Smooth muscle cell (in vitro differentiated cells): ENCODE measurements at regions not wholly inside any gene's neighbourhood (a gene's known extent, or its start where the extent isn't known, plus 50 kb on each side); places are given as distances from the start of the nearest gene placed in this dataset.
"Not testable (repeated sequence)": the region's sequence is repeated elsewhere in the genome, so short reads cannot be mapped to it uniquely, and the experiment has no call there.

Source experiments
- DNase-seq: peaks from one replicate; lab custom pipeline; 2025; ENCODE audit not compliant: unreplicated experiment; lab: John Stamatoyannopoulos, UW
- H2AFZ ChIP-seq: fragments of 200-600 bp; sonication (generic); 2 replicates; pipeline ENCODE4 v1.6.0; 2016; ENCODE audit warnings: antibody characterized with exemption, low read depth, mild to moderate bottlenecking
- H3F3A ChIP-seq: fragments of 200-600 bp; sonication (generic); 2 replicates; pipeline ENCODE4 v1.6.0; 2017; ENCODE audit warnings: antibody characterized with exemption, low read depth
- H3K27ac ChIP-seq: fragments of 200-600 bp; sonication (generic); 2 replicates; pipeline ENCODE4 v1.5.1; 2016; ENCODE audit warnings: low read depth, mild to moderate bottlenecking
- H3K27me3 ChIP-seq: fragments of 200-600 bp; sonication (generic); 2 replicates; pipeline ENCODE4 v1.6.1; 2016; ENCODE audit warnings: low read depth, mild to moderate bottlenecking
- H3K36me3 ChIP-seq: fragments of 200-600 bp; sonication (generic); 2 replicates; pipeline ENCODE4 v1.5.1; 2016; ENCODE audit warnings: low read depth
- H3K4me1 ChIP-seq: fragments of 200-600 bp; sonication (generic); 2 replicates; pipeline ENCODE4 v1.5.1; 2016; ENCODE audit warnings: low read depth
- H3K4me2 ChIP-seq: fragments of 200-600 bp; sonication (generic); 2 replicates; pipeline ENCODE4 v1.6.0; 2016; ENCODE audit warnings: mild to moderate bottlenecking
- H3K4me3 ChIP-seq: fragments of 200-600 bp; sonication (generic); 2 replicates; pipeline ENCODE4 v1.5.1; 2016; ENCODE audit warnings: mild to moderate bottlenecking
- H3K79me2 ChIP-seq: fragments of 200-600 bp; sonication (generic); 2 replicates; pipeline ENCODE4 v1.6.0; 2016; ENCODE audit warnings: low read depth, mild to moderate bottlenecking
- H3K9ac ChIP-seq: fragments of 200-600 bp; sonication (generic); 2 replicates; pipeline ENCODE4 v1.6.0; 2016; ENCODE audit warnings: low read depth
- H3K9me3 ChIP-seq: fragments of 200-600 bp; sonication (generic); replicated peaks from 2 replicates; pipeline ENCODE4 v1.5.1; 2016; ENCODE audit warnings: low read depth
- H4K20me1 ChIP-seq: fragments of 200-600 bp; sonication (generic); 2 replicates; pipeline ENCODE4 v1.6.0; 2016; ENCODE audit warnings: low read depth
- CTCF ChIP-seq: fragments of 200-600 bp; sonication (generic); IDR thresholded peaks from 2 replicates; pipeline ENCODE4 v1.5.1; 2017; ENCODE audit warnings: borderline replicate concordance, mild to moderate bottlenecking, antibody characterized with exemption; ENCODE audit not compliant: insufficient read depth, poor library complexity, severe bottlenecking
- WGBS: methylation state at CpG from one replicate; pipeline ENCODE4 v1.1.7; 2016; ENCODE audit warnings: low lambda C conversion rate; 5-methylcytosine and 5-hydroxymethylcytosine counted together

GRCh38 chr14:86124328-86124727, 594.4 kb downstream of the FLRT2 start:
- TF ChIP-seq CTCF: no peak
- no peaks in the 10 kb centered on the region for H3K79me2 ChIP-seq
- no peak overlapping the region for H3K4me2 ChIP-seq
- 86% methylated on average over 4 of the region's 4 CpGs for WGBS
- no peak overlapping the region for H3K4me3 ChIP-seq
- no peaks in the 10 kb centered on the region for H3K9me3 ChIP-seq
- H3K36me3 ChIP-seq: no peaks in the 10 kb centered on the region
- no peaks in the 10 kb centered on the region for H4K20me1 ChIP-seq
- H3K27ac ChIP-seq: no peak overlapping the region
- H3K27me3 ChIP-seq: no peaks in the 10 kb centered on the region
- no peak overlapping the region for H2AFZ ChIP-seq
- H3F3A ChIP-seq: no peaks in the 10 kb centered on the region
- H3K4me1 ChIP-seq: no peaks in the 10 kb centered on the region
- no peak for DNase-seq
- no peak overlapping the region for H3K9ac ChIP-seq

- Histone ChIP-seq H3K9ac (no peak overlapping the region), H4K20me1 (no peaks in the 10 kb centered on the region), H3F3A (no peaks in the 10 kb centered on the region), H3K79me2 (no peaks in the 10 kb centered on the region), H3K4me1 (no peaks in the 10 kb centered on the region), H3K4me2 (no peak overlapping the region), H3K27me3 (no peaks in the 10 kb centered on the region), H3K36me3 (no peaks in the 10 kb centered on the region), H3K4me3 (no peak overlapping the region), H3K27ac (no peak overlapping the region), H2AFZ (no peak overlapping the region), H3K9me3 (no peaks in the 10 kb centered on the region)
- no peak for DNase-seq
- no peak for TF ChIP-seq CTCF
- 85% methylated on average over 1 of the region's 1 CpG for WGBS
These were observed 586.0 kb downstream of the FLRT2 start for GRCh38 chr14:86115972-86116371.

GRCh38 chr14:86110871-86111270, 580.9 kb downstream of the FLRT2 start:
- 89% methylated on average over 13 of the region's 13 CpGs for WGBS

GRCh38 chr14:86104691-86105265, 574.8 kb downstream of the FLRT2 start:
- Histone ChIP-seq H3K9me3 (no peaks in the 10 kb centered on the region), H3K9ac (no peak overlapping the region), H4K20me1 (no peaks in the 10 kb centered on the region), H2AFZ (no peak overlapping the region), H3K36me3 (no peaks in the 10 kb centered on the region), H3K4me1 (no peaks in the 10 kb centered on the region), H3K79me2 (no peaks in the 10 kb centered on the region), H3K4me3 (no peak overlapping the region), H3K27me3 (no peaks in the 10 kb centered on the region), H3F3A (no peaks in the 10 kb centered on the region), H3K4me2 (no peak overlapping the region), H3K27ac (no peak overlapping the region)
- TF ChIP-seq CTCF: no peak
- WGBS: 83% methylated on average over 3 of the region's 3 CpGs
- no peak for DNase-seq

More at GRCh38 chr14:86110871-86111270, 580.9 kb downstream of the FLRT2 start:
- H3K27ac ChIP-seq, H3K36me3 ChIP-seq, H3K27me3 ChIP-seq, H3K9me3 ChIP-seq, H3K4me2 ChIP-seq, H3K4me3 ChIP-seq, H3K4me1 ChIP-seq, H2AFZ ChIP-seq, H3F3A ChIP-seq, H3K79me2 ChIP-seq, H3K9ac ChIP-seq, DNase-seq, H4K20me1 ChIP-seq: not testable (repeated sequence)
